ENCODE measurements at regions not wholly inside any gene's neighbourhood (a gene's known extent, or its start where the extent isn't known, plus 50 kb on each side); places are given as distances from the start of the nearest gene placed in this dataset.
"Not testable (repeated sequence)": the region's sequence is repeated elsewhere in the genome, so short reads cannot be mapped to it uniquely, and the experiment has no call there.

- no peak overlapping the region for H3K4me3 ChIP-seq (ENCODE audit: low read depth, low read length)
- peaks cover 19% of the 10 kb centered on the region for H3K27me3 ChIP-seq (ENCODE audit: control insufficient read depth, insufficient read depth, low read length)
- no peak overlapping the region for H3K9ac ChIP-seq (ENCODE audit: low read length)
- H3K36me3 ChIP-seq (ENCODE audit: control insufficient read depth, insufficient read depth, low read length): no peaks in the 10 kb centered on the region
- 0 out of 2 replicates have a peak, but pooled peaks cover 2% of the 10 kb centered on the region for H3K9me3 ChIP-seq (ENCODE audit: control insufficient read depth, insufficient read depth, low read depth, low read length)
- no peak overlapping the region for H3K27ac ChIP-seq (ENCODE audit: low read depth, low read length)
- H3K4me1 ChIP-seq (ENCODE audit: control insufficient read depth, insufficient read depth, low read length): no peaks in the 10 kb centered on the region
These were observed 61.7 kb downstream of the KPNA2 start for GRCh38 chr17:68097161-68097805.

- not testable (repeated sequence) for H3K9ac ChIP-seq (ENCODE audit: low read length); H3K27ac ChIP-seq (ENCODE audit: low read depth, low read length); H3K36me3 ChIP-seq (ENCODE audit: control insufficient read depth, insufficient read depth, low read length); H3K9me3 ChIP-seq (ENCODE audit: control insufficient read depth, insufficient read depth, low read depth, low read length); H3K4me3 ChIP-seq (ENCODE audit: low read depth, low read length); H3K4me1 ChIP-seq (ENCODE audit: control insufficient read depth, insufficient read depth, low read length)
- peaks cover 23% of the 10 kb centered on the region for H3K27me3 ChIP-seq (ENCODE audit: control insufficient read depth, insufficient read depth, low read length)
These were observed 63.8 kb downstream of the KPNA2 start for GRCh38 chr17:68099341-68099753.

- Histone ChIP-seq H3K4me1 (ENCODE audit: control insufficient read depth, insufficient read depth, low read length) (no peaks in the 10 kb centered on the region), H3K27ac (ENCODE audit: low read depth, low read length) (no peak overlapping the region), H3K9ac (ENCODE audit: low read length) (no peak overlapping the region), H3K9me3 (ENCODE audit: control insufficient read depth, insufficient read depth, low read depth, low read length) (0 out of 2 replicates have a peak, but pooled peaks cover 2% of the 10 kb centered on the region), H3K4me3 (ENCODE audit: low read depth, low read length) (no peak overlapping the region), H3K27me3 (ENCODE audit: control insufficient read depth, insufficient read depth, low read length) (peaks cover 23% of the 10 kb centered on the region), H3K36me3 (ENCODE audit: control insufficient read depth, insufficient read depth, low read length) (no peaks in the 10 kb centered on the region)
These were observed 64.6 kb downstream of the KPNA2 start for GRCh38 chr17:68100000-68100641.

GRCh38 chr17:68101075-68101986 lies 65.8 kb downstream of the KPNA2 start:
- no peaks in the 10 kb centered on the region for H3K36me3 ChIP-seq (ENCODE audit: control insufficient read depth, insufficient read depth, low read length)

GRCh38 chr17:68101987-68102314 lies 66.4 kb downstream of the KPNA2 start:
- Histone ChIP-seq H3K27me3 (ENCODE audit: control insufficient read depth, insufficient read depth, low read length) (peaks cover 23% of the 10 kb centered on the region), H3K4me3 (ENCODE audit: low read depth, low read length) (peak overlapping the region; percentile 79), H3K4me1 (ENCODE audit: control insufficient read depth, insufficient read depth, low read length) (no peaks in the 10 kb centered on the region), H3K27ac (ENCODE audit: low read depth, low read length) (peak overlapping the region; percentile 35; the same call in 1 of the 2 replicates), H3K9me3 (ENCODE audit: control insufficient read depth, insufficient read depth, low read depth, low read length) (0 out of 2 replicates have a peak, but pooled peaks cover 2% of the 10 kb centered on the region), H3K9ac (ENCODE audit: low read length) (peak overlapping the region; percentile 84), H3K36me3 (ENCODE audit: control insufficient read depth, insufficient read depth, low read length) (no peaks in the 10 kb centered on the region)

More at GRCh38 chr17:68101075-68101986, 65.8 kb downstream of the KPNA2 start:
- Histone ChIP-seq H3K4me3 (ENCODE audit: low read depth, low read length) (peak overlapping the region; percentile 79), H3K9me3 (ENCODE audit: control insufficient read depth, insufficient read depth, low read depth, low read length) (0 out of 2 replicates have a peak, but pooled peaks cover 2% of the 10 kb centered on the region), H3K27ac (ENCODE audit: low read depth, low read length) (peak overlapping the region; percentile 35; the same call in 1 of the 2 replicates), H3K27me3 (ENCODE audit: control insufficient read depth, insufficient read depth, low read length) (peaks cover 23% of the 10 kb centered on the region), H3K9ac (ENCODE audit: low read length) (peak overlapping the region; percentile 84), H3K4me1 (ENCODE audit: control insufficient read depth, insufficient read depth, low read length) (no peaks in the 10 kb centered on the region)

GRCh38 chr17:68102318-68102758 lies 66.8 kb downstream of the KPNA2 start:
- Histone ChIP-seq H3K4me1 (ENCODE audit: control insufficient read depth, insufficient read depth, low read length) (no peaks in the 10 kb centered on the region), H3K9ac (ENCODE audit: low read length) (peak overlapping the region; percentile 22), H3K36me3 (ENCODE audit: control insufficient read depth, insufficient read depth, low read length) (no peaks in the 10 kb centered on the region), H3K9me3 (ENCODE audit: control insufficient read depth, insufficient read depth, low read depth, low read length) (0 out of 2 replicates have a peak, but pooled peaks cover 2% of the 10 kb centered on the region), H3K27me3 (ENCODE audit: control insufficient read depth, insufficient read depth, low read length) (peaks cover 23% of the 10 kb centered on the region), H3K4me3 (ENCODE audit: low read depth, low read length) (peak overlapping the region; percentile 79), H3K27ac (ENCODE audit: low read depth, low read length) (no peak overlapping the region)

GRCh38 chr17:68103148-68103547 lies 67.6 kb downstream of the KPNA2 start:
- no peak overlapping the region for H3K27ac ChIP-seq (ENCODE audit: low read depth, low read length)
- H3K4me3 ChIP-seq (ENCODE audit: low read depth, low read length): peak overlapping the region; percentile 79; the same call in 1 of the 2 replicates
- H3K9ac ChIP-seq (ENCODE audit: low read length): no peak overlapping the region
- H3K4me1 ChIP-seq (ENCODE audit: control insufficient read depth, insufficient read depth, low read length): no peaks in the 10 kb centered on the region
- 0 out of 2 replicates have a peak, but pooled peaks cover 2% of the 10 kb centered on the region for H3K9me3 ChIP-seq (ENCODE audit: control insufficient read depth, insufficient read depth, low read depth, low read length)
- H3K27me3 ChIP-seq (ENCODE audit: control insufficient read depth, insufficient read depth, low read length): peaks cover 23% of the 10 kb centered on the region
- no peaks in the 10 kb centered on the region for H3K36me3 ChIP-seq (ENCODE audit: control insufficient read depth, insufficient read depth, low read length)

- no peaks in the 10 kb centered on the region for H3K36me3 ChIP-seq (ENCODE audit: control insufficient read depth, insufficient read depth, low read length)
- H3K27ac ChIP-seq (ENCODE audit: low read depth, low read length): no peak overlapping the region
- no peak overlapping the region for H3K4me3 ChIP-seq (ENCODE audit: low read depth, low read length)
- H3K9ac ChIP-seq (ENCODE audit: low read length): no peak overlapping the region
- no peaks in the 10 kb centered on the region for H3K4me1 ChIP-seq (ENCODE audit: control insufficient read depth, insufficient read depth, low read length)
- peaks cover 10% of the 10 kb centered on the region for H3K27me3 ChIP-seq (ENCODE audit: control insufficient read depth, insufficient read depth, low read length)
- H3K9me3 ChIP-seq (ENCODE audit: control insufficient read depth, insufficient read depth, low read depth, low read length): peaks cover 2% of the 10 kb centered on the region; the same call in 1 of the 2 replicates
These were observed 70.5 kb downstream of the KPNA2 start for GRCh38 chr17:68106085-68106484.

GRCh38 chr17:68107373-68107772 lies 71.8 kb downstream of the KPNA2 start:
- no peaks in the 10 kb centered on the region for H3K4me1 ChIP-seq (ENCODE audit: control insufficient read depth, insufficient read depth, low read length)
- peaks cover 3% of the 10 kb centered on the region for H3K27me3 ChIP-seq (ENCODE audit: control insufficient read depth, insufficient read depth, low read length)
- H3K9ac ChIP-seq (ENCODE audit: low read length): no peak overlapping the region
- H3K9me3 ChIP-seq (ENCODE audit: control insufficient read depth, insufficient read depth, low read depth, low read length): peaks cover 2% of the 10 kb centered on the region; the same call in 1 of the 2 replicates
- H3K4me3 ChIP-seq (ENCODE audit: low read depth, low read length): no peak overlapping the region
- H3K27ac ChIP-seq (ENCODE audit: low read depth, low read length): no peak overlapping the region
- H3K36me3 ChIP-seq (ENCODE audit: control insufficient read depth, insufficient read depth, low read length): no peaks in the 10 kb centered on the region

GRCh38 chr17:68108313-68109000 lies 72.9 kb downstream of the KPNA2 start:
- Histone ChIP-seq H3K36me3 (ENCODE audit: control insufficient read depth, insufficient read depth, low read length) (no peaks in the 10 kb centered on the region), H3K4me3 (ENCODE audit: low read depth, low read length) (no peak overlapping the region), H3K27me3 (ENCODE audit: control insufficient read depth, insufficient read depth, low read length) (no peaks in the 10 kb centered on the region), H3K4me1 (ENCODE audit: control insufficient read depth, insufficient read depth, low read length) (no peaks in the 10 kb centered on the region), H3K9me3 (ENCODE audit: control insufficient read depth, insufficient read depth, low read depth, low read length) (peaks cover 2% of the 10 kb centered on the region; the same call in 1 of the 2 replicates), H3K27ac (ENCODE audit: low read depth, low read length) (no peak overlapping the region), H3K9ac (ENCODE audit: low read length) (no peak overlapping the region)

All from HUES6 (cell line).